Liver (tissue), 8 donors: ENCODE measurements at regions not wholly inside any gene's neighbourhood (a gene's known extent, or its start where the extent isn't known, plus 50 kb on each side); places are given as distances from the start of the nearest gene placed in this dataset.

ENCODE experiments used
- DNase-seq: peaks from one replicate; pipeline ENCODE4 v3.0.0-alpha.2; 2017; ENCODE audit warnings: low spot score
- H3K27ac ChIP-seq, 2 donors: one replicate each; pipeline ENCODE4 v1.7.0; 2013; ENCODE audit warnings: inconsistent platforms in 2 of 2, low read length in 2 of 2, control low read depth in 1 of 2, low read depth in 1 of 2, mild to moderate bottlenecking in 1 of 2
- H3K27me3 ChIP-seq, 4 donors: one replicate each; pipeline versions ENCODE4 v1.6.1 to v1.7.0; 2013; ENCODE audit warnings: low read length in 3 of 4, inconsistent platforms in 1 of 4, mild to moderate bottlenecking in 1 of 4, moderate library complexity in 1 of 4; ENCODE audit not compliant: control insufficient read depth in 4 of 4, insufficient read depth in 4 of 4
- H3K36me3 ChIP-seq, 4 donors: one replicate each; pipeline versions ENCODE4 v1.6.1 to v1.7.0; 2013; ENCODE audit warnings: low read length in 3 of 4, mild to moderate bottlenecking in 3 of 4, low read depth in 1 of 4, moderate library complexity in 1 of 4; ENCODE audit not compliant: control insufficient read depth in 4 of 4, insufficient read depth in 3 of 4
- H3K4me1 ChIP-seq, 4 donors: one replicate each; pipeline versions ENCODE4 v1.6.1 to v1.7.0; 2013; ENCODE audit warnings: low read length in 3 of 4, mild to moderate bottlenecking in 3 of 4, moderate library complexity in 1 of 4; ENCODE audit not compliant: control insufficient read depth in 4 of 4, insufficient read depth in 4 of 4
- H3K4me3 ChIP-seq, 3 donors: one replicate each; pipeline versions ENCODE4 v1.6.1 to v1.7.0; 2013; ENCODE audit warnings: low read length in 3 of 3, control low read depth in 1 of 3, low read depth in 1 of 3, mild to moderate bottlenecking in 1 of 3
- H3K9ac ChIP-seq, 2 donors: one replicate each; pipeline ENCODE4 v1.7.0; 2013; ENCODE audit warnings: low read length in 2 of 2, mild to moderate bottlenecking in 2 of 2, moderate library complexity in 2 of 2, control low read depth in 1 of 2, low read depth in 1 of 2
- H3K9me3 ChIP-seq, 4 donors: one replicate each; pipeline versions ENCODE4 v1.6.1 to v1.7.0; 2013; ENCODE audit warnings: low read length in 3 of 4; ENCODE audit not compliant: control insufficient read depth in 4 of 4
- ATF3 ChIP-seq: IDR thresholded peaks from 2 replicates; pipeline ENCODE4 v1.6.1; 2016; ENCODE audit warnings: antibody characterized with exemption
- CTCF ChIP-seq: fragments of 150-350 bp; IDR thresholded peaks from 2 replicates; pipeline ENCODE4 v1.5.1; 2017; ENCODE audit warnings: improper control_type of control experiment, low read depth, low read length; ENCODE audit not compliant: missing input control
- EGR1 ChIP-seq, 2 donors: IDR thresholded peaks; 2 replicates each; pipeline ENCODE4 v1.6.1; 2016 to 2018; ENCODE audit warnings: antibody characterized with exemption in 2 of 2, low read depth in 2 of 2
- FOXA1 ChIP-seq: IDR thresholded peaks from 2 replicates; pipeline ENCODE4 v1.6.1; 2016; ENCODE audit warnings: antibody characterized with exemption
- HNF4A ChIP-seq, 2 donors: conservative IDR thresholded peaks; 2 replicates each; pipeline ENCODE4 v1.6.1; 2016; ENCODE audit warnings: antibody characterized with exemption in 2 of 2, mild to moderate bottlenecking in 2 of 2
- HNF4G ChIP-seq: IDR thresholded peaks from 2 replicates; pipeline ENCODE4 v1.6.1; 2016; ENCODE audit warnings: antibody characterized with exemption
- JUND ChIP-seq, 2 donors: IDR thresholded peaks; 2 replicates each; pipeline ENCODE4 v1.6.1; 2016; ENCODE audit warnings: antibody characterized with exemption in 2 of 2
- MAX ChIP-seq: IDR thresholded peaks from 2 replicates; pipeline ENCODE4 v1.6.1; 2016; ENCODE audit warnings: antibody characterized with exemption
- NR2F2 ChIP-seq: IDR thresholded peaks from 2 replicates; pipeline ENCODE4 v1.6.1; 2016; ENCODE audit warnings: antibody characterized with exemption
- RAD21 ChIP-seq, 2 donors: IDR thresholded peaks; 2 replicates each; pipeline ENCODE4 v1.6.1; 2016; ENCODE audit warnings: antibody characterized with exemption in 2 of 2, mild to moderate bottlenecking in 2 of 2
- RXRA ChIP-seq, 2 donors: IDR thresholded peaks; 2 replicates each; pipeline ENCODE4 v1.6.1; 2017 to 2018; ENCODE audit warnings: antibody characterized with exemption in 2 of 2, mild to moderate bottlenecking in 1 of 2
- YY1 ChIP-seq: IDR thresholded peaks from 2 replicates; pipeline ENCODE4 v1.6.1; 2016; ENCODE audit warnings: antibody characterized with exemption, mild to moderate bottlenecking
- ZBTB33 ChIP-seq: IDR thresholded peaks from 2 replicates; pipeline ENCODE4 v1.6.1; 2016; ENCODE audit warnings: antibody characterized with exemption
- WGBS: extraction: QIAGEN DNeasy Blood & Tissue Kit; methylation state at CpG from one replicate; pipeline ENCODE4 v1.1.7; 2013; 5-methylcytosine and 5-hydroxymethylcytosine counted together
- donor health status: healthy.
- donor health status: healthy.
- donor health status: healthy.
- donor health status: healthy.
- donor health status: healthy.

- WGBS: 68% methylated on average over 3 of the region's 3 CpGs
- Histone ChIP-seq H3K4me3 (no peak overlapping the region), H3K36me3 (no peaks in the 10 kb centered on the region), H3K27ac (no peak overlapping the region), H3K27me3 (peaks cover 0 to 2% (median 0%) of the 10 kb centered on the region in 4 donors), H3K4me1 (no peaks in the 10 kb centered on the region), H3K9ac (no peak overlapping the region), H3K9me3 (peaks cover 0 to 2% (median 0%) of the 10 kb centered on the region in 4 donors)
- TF ChIP-seq FOXA1 (no peak), JUND (IDR thresholded peaks at IDR 0.05) (no peak), ZBTB33 (no peak), ATF3 (no peak), MAX (no peak), EGR1 (IDR thresholded peaks at IDR 0.05; ENCODE audit: low read depth in 2 of 2) (no peak), CTCF (no peak), HNF4A (conservative IDR thresholded peaks at IDR 0.05) (no peak), RAD21 (IDR thresholded peaks at IDR 0.05) (no peak), NR2F2 (no peak), RXRA (IDR thresholded peaks at IDR 0.05) (no peak), YY1 (no peak)
- DNase-seq: no peak
These were observed 473.6 kb downstream of the KCTD16 start for GRCh38 chr5:144644317-144644716.

GRCh38 chr5:144638787-144639186 is 468.1 kb downstream of the KCTD16 start:
- WGBS: 55% methylated on average over 2 of the region's 2 CpGs
- Histone ChIP-seq H3K4me1 (no peaks in the 10 kb centered on the region), H3K9me3 (peaks cover 0 to 10% (median 4%) of the 10 kb centered on the region in 4 donors), H3K4me3 (no peak overlapping the region), H3K27ac (no peak overlapping the region), H3K36me3 (no peaks in the 10 kb centered on the region), H3K27me3 (no peaks in the 10 kb centered on the region), H3K9ac (no peak overlapping the region)
- no peak for DNase-seq
- TF ChIP-seq YY1 (no peak), HNF4G (no peak), FOXA1 (no peak), HNF4A (conservative IDR thresholded peaks at IDR 0.05) (no peak), ATF3 (no peak), RAD21 (IDR thresholded peaks at IDR 0.05) (no peak), CTCF (no peak)
